Kidney capillary endothelial cell (primary cell): ENCODE measurements at regions not wholly inside any gene's neighbourhood (a gene's known extent, or its start where the extent isn't known, plus 50 kb on each side); places are given as distances from the start of the nearest gene placed in this dataset.

Source experiments
- DNase-seq: peaks from one replicate; pipeline ENCODE4 v3.0.0-alpha.2; 2018; ENCODE audit warnings: low spot score

DNA sequence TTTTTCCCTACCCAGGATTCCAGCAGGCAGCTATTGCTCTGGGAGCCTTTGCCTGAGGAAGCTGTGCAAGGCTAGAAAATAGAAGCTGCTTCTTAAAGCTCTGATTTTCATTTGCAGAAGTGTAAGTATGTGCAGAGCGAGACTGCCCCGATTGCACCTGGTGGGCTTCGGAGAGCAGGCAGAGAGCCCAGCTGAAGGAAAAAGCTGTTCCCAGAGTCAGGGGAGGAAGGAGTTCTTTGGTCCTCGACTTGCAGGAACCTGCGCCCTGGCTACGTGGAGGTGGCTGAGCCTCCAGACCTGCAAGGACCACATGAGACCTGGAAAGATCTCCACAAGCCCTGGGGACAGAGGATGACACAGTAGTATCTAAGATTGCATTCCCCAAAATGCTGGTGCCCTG is 235.0 kb upstream of the ARGLU1 start:
- no peak for DNase-seq

DNA sequence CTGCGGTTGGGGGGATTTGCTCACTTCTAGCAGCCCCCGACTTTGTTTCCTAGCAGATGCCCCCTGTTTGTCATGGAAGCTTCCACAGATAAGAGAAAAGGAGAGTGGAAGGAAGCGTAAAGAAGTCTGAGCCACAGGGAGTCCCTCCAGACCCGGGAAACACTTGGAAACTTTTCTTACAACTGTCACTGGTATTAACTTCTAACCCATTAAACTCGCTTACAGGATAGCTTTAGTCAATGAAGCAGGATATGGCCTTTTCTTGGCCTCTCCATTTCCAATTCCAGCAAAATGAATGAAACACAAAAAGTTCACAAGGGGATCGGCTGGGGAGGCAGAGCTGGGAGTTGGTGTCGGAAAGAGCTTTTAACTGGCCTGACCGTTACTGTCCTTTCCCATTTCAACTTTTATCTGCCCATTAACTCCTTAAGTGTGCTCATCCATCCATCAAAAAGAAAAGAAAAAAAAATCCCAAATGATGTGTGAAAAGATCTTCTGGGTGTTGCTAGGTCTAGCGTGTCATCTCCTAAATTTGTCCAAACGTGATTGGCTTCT is 231.9 kb upstream of the ARGLU1 start:
- no peak for DNase-seq

DNA sequence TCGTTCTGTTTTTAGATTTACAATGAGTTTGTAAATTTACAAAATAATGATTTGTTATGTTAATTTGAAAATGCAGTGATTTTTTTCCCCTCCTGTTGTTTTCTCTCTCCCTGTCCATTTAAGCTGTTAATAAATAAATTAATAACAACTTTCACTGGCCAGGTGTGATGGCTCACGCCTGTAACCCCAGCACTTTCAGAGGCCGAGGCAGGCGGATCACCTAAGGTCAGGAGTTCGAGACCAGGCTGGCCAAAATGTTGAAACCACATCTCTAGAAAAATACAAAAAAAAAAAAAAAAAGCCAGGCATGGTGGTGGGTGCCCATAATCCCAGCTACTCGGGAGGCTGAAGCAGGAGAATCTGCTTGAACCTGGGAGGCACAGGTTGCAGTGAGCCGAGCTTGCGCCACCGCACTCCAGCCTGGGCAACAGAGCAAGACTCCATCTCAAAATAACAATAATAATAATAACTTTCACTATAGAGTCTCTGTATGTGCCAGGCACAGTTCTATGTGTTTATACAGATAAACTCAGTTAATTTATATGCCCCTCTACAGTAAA is 229.2 kb upstream of the ARGLU1 start:
- DNase-seq = no peak

DNA sequence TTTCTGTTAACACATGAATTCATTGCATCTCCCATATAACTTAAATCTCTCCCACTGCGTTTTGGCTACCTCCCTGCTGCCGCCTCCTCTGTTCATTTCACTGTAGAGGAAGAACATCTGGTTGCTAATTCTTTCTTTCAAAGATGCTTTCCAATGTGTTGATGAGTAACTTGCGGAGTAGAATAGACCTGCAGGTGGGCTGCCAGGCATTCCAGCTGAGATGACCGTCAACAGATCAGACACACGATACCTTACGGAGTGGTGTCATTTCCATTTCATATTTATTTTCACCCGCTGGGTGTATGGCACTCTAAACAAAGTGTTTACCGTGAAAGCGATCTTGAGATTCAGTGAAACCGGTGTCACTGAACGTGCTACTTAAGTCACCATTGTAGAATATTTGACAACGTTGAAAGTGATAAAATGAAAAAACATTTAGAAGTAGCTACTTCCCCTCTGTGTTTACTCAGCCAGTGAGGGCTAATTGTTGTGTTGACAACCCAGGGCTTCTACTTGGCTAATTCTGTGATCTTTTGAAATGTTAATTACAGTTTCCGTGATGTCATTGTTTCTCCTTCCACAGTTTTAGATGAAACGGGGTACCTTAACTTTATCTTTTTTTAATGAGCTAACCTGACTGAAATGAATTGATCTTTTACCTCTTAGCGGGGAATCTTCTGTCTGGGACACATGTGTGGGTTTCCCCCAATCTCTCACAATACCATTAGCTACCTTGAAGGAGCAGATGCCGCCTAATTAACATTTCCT is 228.5 kb upstream of the ARGLU1 start:
- DNase-seq = no peak

DNA sequence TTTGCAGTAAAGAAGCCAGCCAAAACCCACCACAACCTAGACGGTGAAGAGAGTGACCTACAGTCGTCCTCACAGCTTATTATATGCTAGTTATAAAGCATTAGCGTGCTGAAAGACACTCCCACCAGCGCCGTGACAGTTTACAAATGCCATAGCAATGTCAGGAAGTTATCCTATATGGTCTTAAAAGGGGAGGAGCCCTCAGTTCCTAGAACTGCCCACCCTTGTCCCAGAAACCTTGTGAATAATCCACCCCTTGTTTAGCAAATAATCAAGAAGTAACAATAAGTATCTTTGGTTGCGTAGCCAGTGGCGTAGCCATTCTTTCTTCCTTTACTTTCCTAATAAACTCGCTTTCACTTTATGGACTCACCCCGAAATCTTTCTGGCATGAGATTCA is 227.9 kb upstream of the ARGLU1 start:
- no peak for DNase-seq

DNA sequence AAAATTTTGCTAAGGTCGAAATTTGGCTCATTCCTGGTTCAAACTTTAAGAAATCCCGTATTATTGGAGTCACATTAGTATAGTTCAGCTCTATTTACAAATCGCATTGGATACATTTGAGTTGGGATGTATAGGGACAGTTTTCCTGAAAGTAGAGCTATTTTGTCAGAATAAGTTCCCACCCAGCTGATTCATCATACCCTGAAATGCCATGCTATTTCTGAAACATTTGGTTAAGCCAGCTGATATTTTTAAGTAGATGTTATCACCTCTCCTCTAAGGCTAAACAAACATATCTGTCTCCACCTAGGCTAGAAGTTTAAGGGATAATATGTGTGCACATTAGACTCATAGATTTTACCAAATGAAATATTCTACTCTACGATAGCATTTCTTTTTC is 226.2 kb upstream of the ARGLU1 start:
- no peak for DNase-seq

DNA sequence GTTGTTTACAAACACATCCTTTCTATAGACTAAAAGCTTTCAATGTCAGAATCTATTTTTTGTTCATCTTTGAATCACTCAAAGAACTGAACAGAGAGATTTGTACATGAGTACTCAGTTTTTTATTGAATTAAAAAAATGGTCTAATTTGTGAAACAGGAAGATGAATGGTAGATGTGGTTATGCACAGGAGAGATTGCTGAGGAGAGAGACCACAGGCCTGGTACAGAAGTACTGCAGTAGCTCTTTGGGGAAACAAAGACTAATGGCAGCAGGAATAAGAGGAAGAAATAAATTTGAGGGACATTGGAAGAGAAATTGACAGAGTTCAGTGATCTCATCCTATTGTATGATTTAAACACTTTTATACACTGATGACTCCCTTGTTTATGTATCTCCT is 222.0 kb upstream of the ARGLU1 start:
- DNase-seq = no peak

DNA sequence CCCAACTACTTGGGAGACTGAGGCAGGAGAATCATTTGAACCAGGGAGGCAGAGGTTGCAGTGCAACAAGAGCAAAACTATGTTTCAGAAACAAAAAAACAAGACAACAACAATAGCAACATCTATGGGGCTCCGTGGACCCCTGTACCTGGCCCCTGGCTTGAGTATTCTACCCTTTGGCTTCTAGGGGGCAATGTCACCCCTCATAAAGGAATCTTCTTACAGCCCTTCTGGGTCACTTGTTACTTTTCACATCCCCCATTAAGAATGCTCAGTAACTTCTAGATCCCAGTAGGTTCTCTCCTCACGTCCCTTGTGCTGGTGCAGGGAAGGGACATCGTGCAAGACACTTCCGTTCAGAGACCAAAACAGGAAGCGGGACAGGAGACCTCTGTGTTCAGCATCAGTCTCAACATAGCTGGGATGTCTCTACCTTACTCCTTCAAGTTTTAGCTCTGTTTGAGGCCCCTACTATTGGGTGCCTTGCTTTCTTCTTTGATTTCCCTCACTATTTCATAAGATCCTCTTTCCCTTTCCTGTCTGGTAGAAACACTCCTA is 218.1 kb upstream of the ARGLU1 start:
- DNase-seq = no peak

DNA sequence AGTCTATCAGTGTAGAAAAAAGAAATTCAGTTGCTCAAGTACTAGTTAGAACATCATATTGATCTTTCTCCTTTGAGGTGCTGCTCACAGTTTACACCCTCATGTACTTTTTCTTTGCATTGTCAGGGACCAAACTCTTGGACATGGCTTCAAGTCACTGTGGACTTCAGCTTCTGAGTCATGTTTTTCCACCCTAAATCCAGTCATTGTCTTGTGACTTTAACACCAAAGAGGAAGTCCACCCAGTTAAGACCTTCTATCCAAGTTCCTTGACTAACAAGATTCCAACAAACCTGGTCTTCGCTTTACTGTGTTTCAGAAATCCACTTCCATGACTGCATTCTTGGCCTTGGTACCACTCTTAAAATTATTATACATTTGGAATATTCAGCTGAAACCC is 206.7 kb upstream of the ARGLU1 start:
- DNase-seq = no peak

DNA sequence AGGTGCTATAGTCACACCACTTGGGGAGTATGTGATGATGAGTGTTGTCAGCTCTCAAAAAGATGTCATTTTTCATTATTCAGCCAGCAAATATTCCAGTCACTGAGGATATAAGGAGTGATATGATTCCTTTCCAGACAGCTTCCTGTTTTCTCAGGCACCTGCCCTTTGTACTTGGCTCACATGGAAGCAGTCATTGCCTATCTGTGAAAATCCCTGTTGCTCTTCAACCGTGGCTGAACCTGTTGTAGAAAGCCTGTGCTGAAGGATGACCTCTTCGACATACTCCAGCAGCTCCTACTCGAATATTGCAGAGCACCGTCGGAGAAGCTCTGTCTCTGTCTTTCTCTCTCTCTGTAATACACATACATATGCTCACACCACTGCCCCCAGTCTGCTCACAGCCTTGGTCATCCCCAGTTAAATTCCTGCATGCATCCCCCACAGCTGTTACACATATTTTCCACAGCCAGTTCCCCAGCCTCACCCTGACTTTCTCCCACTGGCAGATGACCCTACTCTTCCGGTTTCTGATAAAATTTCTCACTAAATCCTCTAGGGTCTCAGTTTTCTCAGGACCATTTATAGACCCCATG is 204.2 kb upstream of the ARGLU1 start:
- no peak for DNase-seq

DNA sequence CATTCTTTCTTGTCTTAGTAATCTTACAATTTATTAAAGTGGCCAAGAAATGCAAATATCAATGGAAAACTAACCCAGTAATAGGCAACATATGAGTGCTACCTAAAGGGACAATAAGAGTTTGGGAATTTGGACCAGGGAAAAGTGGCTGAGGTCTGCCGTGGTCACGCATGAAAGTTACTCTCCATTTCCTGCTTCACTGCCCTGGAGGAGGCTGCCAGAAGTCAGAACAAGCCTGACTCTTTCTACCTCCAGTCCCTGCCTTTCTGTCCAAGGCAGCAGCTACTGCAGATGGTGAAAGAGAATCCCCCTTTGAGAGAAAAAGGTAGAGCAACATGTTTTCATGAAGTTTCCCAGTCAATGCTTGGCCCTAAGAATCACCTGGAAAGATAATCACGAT is 201.1 kb upstream of the ARGLU1 start:
- DNase-seq = no peak

DNA sequence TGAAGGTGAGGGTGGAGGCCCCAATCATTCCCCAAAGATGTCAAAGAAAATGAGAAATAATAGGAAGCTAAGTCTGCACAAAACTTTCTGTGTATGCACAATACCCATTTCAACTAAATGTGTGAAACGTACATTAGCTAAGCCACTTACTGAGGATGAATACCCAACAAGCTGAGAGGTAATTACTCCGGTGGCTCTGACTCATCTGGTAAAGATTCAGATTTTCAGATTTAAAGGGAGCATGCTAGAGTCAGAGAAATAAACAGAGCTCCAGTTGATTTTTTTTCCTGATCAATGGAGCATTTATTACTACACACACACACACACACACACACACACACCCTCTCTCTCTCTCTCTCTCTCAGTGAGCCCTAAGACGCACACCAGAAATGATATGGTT is 194.8 kb upstream of the ARGLU1 start:
- DNase-seq = no peak

DNA sequence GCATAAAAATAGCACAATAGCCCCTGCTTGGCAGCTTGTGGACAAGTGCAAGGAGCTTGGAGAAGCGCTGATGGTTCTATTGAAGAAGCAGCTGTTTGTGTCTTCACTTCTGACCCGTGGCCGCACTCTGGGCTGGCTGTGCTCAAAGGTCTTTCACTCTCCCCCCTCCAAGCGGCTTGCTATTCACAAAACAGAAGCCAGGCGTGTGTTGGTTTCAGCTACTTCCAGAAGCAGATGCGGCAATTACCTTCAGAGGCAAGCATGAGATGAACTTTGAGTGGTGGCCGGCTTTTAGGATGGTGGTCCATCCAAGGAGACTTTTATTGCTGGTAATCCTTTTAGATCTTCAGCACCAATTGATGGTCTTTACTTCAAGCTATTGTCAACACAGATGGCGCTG is 188.5 kb upstream of the ARGLU1 start:
- DNase-seq = no peak

DNA sequence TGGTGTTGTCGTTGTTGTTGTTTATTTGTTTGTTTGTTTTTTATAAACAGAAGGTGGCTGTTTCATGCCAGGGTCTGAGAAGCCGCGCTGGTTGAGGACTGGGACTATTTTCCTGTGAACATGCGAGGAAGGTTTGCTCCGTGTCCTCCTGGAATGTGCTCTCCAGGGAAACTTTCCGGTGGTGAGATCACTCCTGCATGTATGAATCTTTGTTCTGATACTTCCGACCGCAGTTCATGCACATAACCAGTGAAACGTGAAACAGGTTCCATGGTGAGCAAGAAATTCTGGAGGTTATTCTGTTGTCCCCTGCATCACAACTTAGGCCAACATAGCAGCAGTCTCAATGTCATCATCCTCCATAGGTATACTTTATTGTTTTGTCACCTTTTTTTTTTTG is 187.6 kb upstream of the ARGLU1 start:
- DNase-seq = peak; percentile 50

DNA sequence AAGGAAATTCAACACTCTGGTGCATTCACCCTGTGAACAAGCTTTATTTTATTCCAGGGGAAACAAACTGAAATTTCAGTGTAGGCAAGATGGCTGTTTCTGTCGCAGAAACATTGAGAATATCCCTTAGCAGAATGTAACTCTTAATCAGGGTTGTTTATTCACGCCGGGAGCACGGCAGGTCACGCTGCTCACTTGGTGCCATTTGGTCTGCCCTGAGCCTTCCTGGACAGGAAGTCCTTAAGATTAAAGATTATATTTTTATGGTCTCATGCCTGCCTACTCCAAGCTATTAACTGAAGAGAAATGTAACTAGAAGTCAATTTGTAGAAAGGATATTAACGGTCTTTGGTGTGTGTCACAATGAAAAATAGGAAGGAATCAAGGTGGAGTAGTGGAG is 185.3 kb upstream of the ARGLU1 start:
- peak; percentile 87 for DNase-seq

DNA sequence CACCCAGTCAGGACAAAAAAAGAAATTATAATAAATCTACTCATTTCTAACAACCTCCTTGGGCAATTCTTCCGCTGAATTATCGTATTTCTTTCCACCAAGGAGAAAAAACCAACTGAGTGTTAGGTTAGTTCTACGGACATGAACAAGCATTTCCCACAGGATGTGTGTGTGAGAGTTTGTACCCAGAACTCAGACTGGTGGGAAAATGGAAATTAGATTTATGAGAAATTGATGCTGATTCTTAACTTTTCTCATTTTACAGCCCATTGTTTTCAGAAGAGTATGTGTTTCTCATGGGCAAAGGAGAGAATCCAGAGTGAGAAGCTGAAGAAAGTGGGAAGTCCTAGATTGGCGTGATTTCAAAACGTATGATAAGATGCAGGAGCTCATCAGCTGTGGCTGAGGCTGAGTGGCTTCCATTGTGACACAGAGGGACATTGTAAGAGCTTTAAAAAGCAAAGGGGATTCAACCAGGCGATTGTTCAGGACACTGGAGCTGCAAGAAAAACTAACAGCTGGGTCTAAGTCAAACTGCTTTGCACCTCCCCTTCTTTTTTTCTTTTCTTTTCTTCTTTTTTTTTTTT is 184.7 kb upstream of the ARGLU1 start:
- DNase-seq = peak; percentile 48

DNA sequence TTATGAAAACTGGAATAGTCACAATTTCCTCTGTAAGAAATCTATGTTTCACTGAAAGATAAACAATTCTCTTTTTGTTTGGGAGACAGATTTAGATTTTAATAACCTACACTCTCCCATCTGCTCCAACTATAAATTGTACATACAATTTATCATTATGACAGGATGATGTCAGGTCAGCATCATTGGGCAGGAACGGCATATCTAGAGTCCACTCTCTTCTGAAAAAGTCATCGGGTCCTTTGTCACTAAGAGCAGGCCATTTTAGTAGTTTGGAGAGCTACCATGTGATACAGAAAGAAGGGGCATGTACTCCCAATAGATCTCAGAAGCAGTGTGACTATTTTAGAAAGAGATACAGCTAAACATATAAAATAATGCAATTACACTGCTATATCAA is 180.8 kb upstream of the ARGLU1 start:
- no peak for DNase-seq

DNA sequence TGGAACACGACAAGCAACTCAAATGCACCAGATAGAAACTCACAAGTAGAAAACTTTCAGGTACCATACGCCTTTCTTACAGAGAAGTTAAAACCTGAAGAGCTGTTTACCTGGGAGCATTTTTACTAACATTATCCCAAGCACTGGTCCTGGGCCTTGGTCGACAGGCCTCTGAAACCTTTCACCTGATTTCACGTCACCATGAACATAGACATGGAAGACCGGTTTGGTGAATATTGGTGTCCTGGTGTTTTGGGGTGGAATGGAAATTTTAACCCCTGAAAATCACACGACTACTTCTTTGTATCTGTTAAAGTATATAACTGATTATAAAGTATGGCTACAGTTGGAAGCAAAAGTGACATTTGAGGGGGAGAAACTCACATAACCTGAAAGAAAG is 176.6 kb upstream of the ARGLU1 start:
- no peak for DNase-seq

DNA sequence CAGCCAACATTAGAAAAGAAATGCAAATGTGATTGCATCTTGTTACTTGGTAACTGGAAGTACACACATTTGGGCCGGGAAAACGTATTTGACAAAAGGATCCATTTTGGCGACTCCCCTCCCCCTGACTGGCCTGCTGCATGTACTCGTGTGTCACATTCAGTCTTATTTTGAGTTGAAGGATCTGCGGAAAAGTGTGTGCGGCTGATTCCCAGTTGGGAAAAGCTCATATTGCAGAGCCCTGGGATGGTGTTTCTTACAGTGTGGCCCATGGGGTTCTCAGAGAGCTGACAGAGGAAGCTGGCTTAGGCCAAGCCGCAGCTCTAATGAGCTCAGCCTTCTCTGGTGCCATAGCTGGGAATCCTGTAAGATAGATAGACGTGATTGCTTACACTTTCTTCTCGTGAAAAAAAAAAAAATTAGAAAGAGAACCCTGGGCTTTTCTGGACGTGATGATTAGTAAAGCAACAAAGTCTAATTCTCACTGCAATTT is 170.3 kb upstream of the ARGLU1 start:
- no peak for DNase-seq

DNA sequence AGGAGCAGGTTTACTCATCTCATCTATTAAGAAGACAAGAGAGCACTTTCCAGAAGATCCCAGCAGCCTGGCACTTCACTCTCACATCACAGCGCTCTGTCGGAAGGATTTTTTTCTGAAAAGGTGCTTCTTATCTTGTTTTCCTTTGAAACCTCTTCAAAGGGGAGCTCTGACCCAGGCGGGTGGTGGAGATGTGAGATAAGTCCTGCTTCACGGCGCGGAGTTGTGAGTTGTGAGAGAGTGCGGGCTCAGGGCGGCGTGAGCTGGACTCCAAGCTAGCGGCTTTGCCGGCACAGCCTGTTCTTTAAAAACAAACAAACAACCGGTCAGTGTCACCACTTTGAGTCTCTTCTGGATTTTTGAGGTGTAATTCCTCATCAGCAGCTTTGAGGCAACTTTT is 169.0 kb upstream of the ARGLU1 start:
- no peak for DNase-seq

DNA sequence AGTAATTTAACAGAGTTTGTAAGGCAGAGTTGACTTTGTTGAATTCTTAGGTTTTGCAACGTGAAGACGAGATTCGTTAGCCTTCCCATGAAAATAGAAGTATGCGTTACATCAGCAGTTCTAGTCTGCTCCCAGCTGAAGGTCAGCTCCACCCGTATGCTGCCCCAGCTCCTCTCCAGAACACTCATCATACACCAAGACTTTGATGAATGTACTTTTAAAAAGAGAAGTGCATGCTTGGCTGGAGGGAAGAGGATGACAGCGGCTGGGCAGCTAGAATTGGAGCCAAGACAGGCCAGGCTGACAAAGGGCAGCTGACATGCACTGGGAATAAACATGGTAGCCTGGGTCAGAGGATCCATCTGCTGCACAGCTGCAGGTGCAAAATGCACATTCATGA is 166.3 kb upstream of the ARGLU1 start:
- no peak for DNase-seq

DNA sequence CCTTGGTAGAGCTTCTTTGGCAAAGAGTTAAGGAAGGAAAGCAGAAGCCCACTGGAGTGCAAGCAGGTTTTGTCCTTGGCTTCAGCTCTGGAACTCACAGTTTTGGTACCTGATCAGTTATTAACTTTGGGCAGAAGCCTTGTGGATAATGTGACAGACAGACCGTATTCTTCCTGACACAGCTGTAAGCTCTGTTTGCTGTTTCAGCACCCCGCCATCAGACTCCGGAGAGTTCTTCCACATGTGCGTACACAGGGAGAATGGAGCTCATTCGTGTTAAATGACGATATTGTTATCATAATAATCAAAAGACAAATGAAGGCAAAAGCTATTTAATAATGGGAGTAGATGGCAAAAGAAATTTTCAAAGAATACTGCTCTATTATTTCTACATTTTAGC is 155.1 kb upstream of the ARGLU1 start:
- DNase-seq = no peak

DNA sequence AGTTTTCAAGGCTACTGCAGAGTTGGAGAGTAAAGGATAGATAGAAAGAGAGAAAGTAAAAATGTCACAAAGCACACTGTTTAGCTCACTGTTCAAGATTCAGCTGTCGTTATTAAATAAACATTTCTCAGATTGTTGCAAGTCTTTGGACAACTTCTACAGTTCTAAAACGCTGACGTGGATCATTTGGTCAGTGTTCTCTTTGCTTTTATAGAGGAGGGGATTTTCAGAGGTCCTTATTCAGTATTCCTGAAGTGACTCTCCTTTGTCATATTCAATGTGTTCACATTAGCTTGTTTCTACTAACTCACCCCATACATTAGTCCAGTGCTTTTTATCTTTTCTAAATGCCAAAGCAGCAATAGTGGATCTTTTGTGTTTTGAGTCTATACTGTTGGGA is 154.7 kb upstream of the ARGLU1 start:
- no peak for DNase-seq
